ENCODE measurements at regions not wholly inside any gene's neighbourhood (a gene's known extent, or its start where the extent isn't known, plus 50 kb on each side); places are given as distances from the start of the nearest gene placed in this dataset.

DNA sequence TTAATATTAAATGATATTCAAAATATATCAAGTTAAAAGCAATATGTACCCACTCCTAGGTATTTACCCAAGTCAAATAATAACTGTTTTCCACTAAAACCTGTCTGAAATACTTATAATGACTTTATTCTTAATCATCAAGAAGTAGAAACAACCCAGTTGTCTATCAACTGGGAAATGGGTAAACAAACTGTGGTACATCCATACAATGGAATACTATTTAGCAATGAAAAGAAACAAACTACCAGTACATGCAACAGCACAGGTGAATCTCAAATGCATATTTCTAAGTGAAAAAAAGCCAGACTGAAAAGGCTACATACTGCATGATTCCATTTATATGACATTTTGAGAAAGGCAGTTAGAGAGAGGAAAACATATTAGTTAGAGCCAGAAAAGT is 559.9 kb downstream of the MBD2 start:
- DNase-seq (ENCODE audit: low spot score) = no peak
- FAIRE-seq = no peak

DNA sequence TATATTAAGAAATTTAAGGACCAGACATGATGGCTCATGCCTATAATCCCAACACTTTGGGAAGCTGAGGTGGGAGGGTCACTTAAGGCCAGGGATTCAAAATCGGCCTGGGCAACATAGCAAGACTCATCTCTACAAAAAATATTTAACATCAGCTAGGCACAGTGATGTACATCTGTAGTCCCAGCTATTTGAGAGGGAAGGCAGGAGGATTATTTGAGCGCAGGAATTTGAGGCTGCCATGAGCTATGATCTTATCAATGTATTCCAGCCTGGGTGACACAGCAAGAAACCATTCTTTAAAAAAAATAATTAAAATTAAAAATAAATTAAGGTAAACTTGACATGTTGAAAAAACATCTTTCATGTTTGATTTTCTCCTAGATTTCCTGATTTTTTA is 564.2 kb downstream of the MBD2 start:
- no peak for FAIRE-seq
- no peak for DNase-seq (ENCODE audit: low spot score)

DNA sequence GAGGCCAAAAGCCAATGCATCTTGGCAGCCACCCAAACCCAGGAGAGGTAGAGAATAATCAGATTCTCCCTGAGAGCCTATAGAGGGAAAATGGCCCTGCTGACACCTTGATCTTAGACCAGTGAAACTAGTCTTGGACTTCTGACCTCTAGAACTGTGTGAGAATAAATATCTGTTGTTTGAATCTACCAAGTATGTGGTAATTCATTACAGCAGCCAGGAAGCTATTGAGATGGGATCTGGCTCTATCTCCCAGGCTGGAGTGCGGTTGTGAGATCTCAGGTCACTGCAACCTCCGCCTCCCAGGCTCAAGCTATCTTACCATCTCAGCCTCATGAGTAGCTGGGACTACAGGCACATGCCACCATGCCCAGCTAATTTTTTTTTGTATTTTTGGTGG is 567.2 kb downstream of the MBD2 start:
- no peak for FAIRE-seq
- no peak for DNase-seq (ENCODE audit: low spot score)

DNA sequence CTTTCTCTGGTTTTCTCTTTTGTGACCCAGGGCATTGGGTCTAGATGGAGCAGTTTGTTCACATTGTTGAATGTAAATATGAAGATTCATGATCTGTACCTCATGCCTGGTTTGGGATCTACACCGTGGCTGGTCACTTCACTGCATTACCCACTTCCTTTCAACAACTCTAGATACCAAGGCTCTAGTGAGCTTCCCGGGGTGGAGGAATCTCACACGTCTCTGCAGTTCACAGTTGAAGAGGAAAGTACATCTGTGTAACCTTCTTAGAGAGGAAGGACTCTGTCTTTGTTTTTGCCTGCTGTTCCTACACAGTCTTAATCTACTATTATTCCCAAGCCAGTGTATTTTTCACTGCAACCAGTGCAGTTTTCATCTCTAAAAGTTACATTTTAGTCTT is 574.8 kb downstream of the MBD2 start:
- DNase-seq (ENCODE audit: low spot score) (no peak), FAIRE-seq (no peak)

DNA sequence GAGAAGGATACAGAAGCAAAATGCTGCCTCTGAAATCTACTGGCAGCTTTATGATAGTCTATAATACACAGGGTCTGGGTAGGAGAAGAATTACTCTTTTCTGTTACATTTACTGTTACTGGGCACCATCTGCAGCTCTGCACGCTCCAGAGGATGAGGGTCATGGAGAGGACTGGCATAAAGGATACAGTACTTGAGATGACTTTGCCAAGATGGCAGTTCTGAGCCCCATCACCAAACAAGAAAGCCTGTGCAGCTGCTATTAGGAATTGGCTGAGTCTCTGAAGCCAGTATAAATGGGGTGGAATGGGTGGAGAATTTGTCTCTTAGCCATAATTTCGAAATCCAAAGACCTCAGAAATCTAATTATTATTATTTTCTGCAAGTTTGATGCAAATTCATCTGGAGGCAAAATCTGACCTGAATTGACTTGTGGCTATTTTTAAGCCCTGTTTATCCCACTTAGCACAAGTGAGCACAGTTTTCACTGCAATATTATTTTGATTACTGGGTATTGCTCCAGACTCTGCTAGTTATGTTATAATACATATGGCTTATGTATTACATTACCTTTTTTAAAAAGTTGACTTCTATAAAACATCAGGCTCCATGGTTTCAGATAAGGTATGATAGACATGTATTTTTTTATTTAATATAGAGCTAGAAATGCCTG is 579.5 kb downstream of the MBD2 start:
- DNase-seq (ENCODE audit: low spot score) (no peak), FAIRE-seq (no peak)

DNA sequence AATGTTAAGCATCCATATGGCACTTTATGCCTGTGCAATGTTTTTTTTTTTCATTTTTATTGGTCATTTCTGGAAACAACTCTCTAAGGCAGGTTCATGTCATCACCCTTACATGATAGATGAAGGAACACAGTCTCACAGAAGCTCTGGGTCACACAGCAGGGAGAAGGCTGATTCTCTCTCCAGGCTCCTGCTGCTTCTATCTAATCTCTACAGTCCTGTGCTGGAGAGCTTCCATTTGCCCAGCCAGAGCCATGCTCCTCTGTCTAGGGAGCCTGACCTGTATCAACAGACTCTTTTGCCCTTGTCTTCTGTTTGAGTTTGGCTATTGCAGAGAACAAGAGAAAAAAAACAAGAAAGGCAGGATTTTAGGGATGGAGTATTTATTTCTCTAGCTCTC is 584.8 kb downstream of the MBD2 start:
- no peak for DNase-seq (ENCODE audit: low spot score)

DNA sequence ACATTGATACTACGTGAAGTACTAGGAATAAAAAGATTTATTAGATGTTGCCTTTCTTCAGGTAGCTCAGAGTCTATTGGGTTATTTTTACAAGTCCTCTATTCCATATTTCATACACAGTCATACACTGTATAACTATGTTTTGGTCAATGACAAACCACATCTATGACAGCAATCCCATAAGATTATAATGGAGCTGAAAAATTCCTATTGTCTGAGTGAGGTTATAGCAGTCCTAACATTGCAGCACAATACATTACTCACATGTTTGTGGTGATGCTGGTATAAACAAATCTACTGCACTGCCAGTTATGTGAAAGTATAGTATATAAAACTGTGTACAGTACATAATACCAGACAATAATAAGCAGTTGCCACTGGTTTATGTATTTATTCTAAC is 595.1 kb downstream of the MBD2 start:
- no peak for DNase-seq (ENCODE audit: low spot score)
- FAIRE-seq = no peak

More for the DNA sequence above, 584.8 kb downstream of the MBD2 start:
- FAIRE-seq = no peak

DNA sequence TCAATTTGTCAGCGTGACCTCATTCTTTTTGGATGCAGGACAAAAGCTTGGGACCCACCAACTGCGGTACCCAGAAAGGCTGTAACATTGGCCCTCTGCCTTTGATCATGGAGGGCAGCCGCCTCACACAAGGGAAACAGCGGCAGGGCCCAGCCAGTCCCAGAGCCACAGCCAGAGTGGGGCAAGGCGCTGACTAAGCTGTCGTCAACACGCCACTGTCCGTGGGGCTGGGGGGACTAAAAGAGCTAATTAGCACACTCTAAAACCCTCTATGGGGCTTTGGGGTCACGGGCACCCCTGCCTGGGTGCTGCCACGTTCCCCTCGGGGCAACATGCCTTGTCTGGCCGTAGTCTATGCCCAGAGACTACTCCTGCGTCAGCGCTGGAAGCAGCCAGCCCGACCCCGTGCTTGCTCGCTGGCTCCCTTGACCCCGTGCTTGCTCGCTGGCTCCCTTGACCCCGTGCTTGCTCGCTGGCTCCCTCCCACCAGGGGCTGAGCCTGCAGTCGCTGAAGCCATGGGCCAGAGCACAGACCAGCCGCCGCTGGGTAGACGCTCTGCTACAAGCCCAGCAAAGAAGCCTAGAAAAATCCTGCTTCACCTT is 598.4 kb downstream of the MBD2 start:
- FAIRE-seq = no peak

DNA sequence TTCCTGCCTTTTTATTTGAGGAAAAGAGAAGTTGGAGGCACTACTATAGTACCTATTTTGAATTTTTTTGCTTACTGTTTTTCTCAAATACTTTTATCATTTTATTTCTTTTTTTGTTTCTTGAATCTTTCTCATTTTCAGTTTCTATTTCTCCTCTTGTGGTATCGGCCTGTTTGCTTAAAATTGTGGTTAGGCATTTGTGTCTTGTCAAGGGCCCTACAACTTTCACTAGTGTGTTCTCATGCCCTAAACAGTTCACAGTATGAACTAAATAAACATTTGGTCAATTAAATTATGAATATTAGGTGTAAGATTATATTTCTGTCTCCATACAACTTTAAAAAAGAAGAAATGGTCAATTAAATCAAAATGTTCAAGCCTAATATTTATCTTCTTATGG is 613.5 kb downstream of the MBD2 start:
- FAIRE-seq = no peak
- no peak for DNase-seq (ENCODE audit: low spot score)

More for the DNA sequence above, 598.4 kb downstream of the MBD2 start:
- DNase-seq (ENCODE audit: low spot score) = no peak

DNA sequence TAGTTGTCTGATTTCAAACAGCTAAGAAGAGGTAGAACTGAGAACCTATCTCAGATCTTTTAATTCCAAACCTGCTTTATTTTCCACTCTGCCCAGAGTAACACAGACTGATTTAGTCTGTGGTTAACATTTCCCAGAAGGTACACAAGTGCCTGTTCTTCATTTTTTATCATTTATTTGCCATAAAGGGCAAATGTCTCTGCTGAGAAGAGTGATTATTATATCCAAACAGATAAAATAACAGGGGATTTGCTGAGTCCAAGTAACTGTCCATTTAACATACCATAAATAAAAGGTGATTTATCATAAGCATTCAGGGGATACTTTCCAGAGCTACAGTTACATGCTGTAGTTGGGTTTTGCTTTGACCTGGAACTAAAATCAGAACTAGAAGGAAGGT is 617.7 kb downstream of the MBD2 start:
- DNase-seq (ENCODE audit: low spot score) = no peak
- FAIRE-seq = no peak

DNA sequence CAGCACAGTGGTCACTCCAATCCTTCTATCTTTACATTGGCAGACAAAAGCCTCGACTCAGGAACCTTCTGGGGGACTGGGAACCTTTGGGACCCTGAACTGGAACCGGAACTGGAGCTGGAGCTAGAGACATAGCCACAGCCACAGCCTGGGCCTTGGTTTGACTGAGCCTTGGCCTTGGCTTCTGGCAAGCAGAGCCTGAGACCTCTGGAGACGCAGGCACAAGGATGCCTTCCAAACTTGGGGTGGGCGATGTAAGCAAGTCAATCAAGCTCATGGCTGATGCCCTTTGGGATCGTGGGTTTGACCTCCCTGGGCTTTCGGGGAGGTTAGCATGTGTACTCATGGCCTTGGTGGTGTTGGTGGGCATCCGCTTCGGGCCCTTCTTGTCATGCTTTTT is 619.3 kb downstream of the MBD2 start:
- no peak for FAIRE-seq
- DNase-seq (ENCODE audit: low spot score) = no peak

DNA sequence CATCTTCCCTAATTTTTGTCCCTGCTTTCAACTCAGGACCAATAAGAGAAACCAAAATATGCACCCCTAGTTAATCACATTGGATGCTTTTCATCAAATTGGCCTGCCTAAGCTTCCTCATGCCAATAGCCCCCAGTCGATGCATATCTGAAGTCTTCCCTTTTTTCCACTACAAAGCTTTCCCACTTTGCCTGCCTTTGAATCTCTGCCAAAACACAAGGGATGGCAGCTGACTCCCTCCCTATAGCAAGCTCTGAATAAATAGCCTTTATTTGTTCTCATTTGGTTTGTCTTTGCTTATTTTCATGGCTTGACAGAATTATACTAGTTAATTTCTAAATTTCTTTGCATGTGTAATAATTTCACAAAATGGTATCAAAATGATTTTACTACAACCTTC is 621.2 kb downstream of the MBD2 start:
- no peak for DNase-seq (ENCODE audit: low spot score)
- no peak for FAIRE-seq

DNA sequence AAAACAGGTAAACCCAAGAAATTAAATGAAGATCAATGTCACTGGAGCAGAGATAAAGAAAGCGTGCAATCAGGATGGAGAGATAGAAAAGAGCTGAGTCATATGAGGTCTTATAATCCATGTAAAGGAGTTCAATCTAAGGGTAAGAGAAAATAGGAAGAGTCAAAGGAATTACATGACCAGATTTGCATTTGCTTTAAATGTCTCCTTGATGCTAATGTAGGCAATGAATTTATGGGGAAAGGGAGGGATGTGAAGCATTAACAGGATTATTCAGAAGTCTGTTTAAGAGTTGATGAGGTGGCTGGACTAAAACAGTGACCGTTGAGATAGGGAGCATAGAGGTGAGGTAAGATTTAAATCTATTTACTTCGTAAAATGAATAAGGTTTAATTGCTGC is 623.1 kb downstream of the MBD2 start:
- DNase-seq (ENCODE audit: low spot score) = no peak
- FAIRE-seq = no peak

DNA sequence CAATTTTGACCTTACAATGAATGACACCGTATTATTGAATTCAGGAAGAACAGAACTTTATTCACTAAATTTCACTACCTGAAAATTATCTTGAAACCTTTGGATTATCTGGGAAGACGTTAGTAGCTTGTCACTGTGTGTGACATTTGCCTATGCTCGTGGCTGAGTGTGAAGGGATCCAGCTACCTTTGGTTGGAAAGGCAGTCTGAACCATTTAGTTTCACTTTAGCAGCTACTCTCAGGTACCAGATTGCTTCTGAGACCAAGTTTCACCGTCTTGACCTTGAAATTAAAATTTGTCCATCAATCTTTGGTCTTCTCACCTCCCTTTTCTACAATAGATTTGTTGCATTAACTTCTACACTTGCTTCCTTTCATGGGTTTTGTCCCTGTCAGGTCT is 637.5 kb downstream of the MBD2 start:
- DNase-seq (ENCODE audit: low spot score) = no peak
- FAIRE-seq = no peak

Measured in urothelium cell line (cell line).